Omental fat pad (tissue), 3 donors: ENCODE measurements at regions not wholly inside any gene's neighbourhood (a gene's known extent, or its start where the extent isn't known, plus 50 kb on each side); places are given as distances from the start of the nearest gene placed in this dataset.
A peak's percentile ranks its signal among the peaks of the same experiment; 100 is the strongest.

ENCODE experiments used
- ATAC-seq: fragments of 150-250 bp; one replicate; pipeline ENCODE4 v1.9.1; 2016; ENCODE audit warnings: mild to moderate bottlenecking, moderate library complexity; ENCODE audit not compliant: low FRiP score
- DNase-seq: peaks from one replicate; pipeline ENCODE4 v3.0.0-alpha.2; 2019; ENCODE audit warnings: low spot score
- CTCF ChIP-seq, 3 donors: fragments of 450-650 bp; IDR thresholded peaks; one replicate each; pipeline ENCODE4 v1.5.1; 2016 to 2017; ENCODE audit warnings: antibody characterized with exemption in 3 of 3, mild to moderate bottlenecking in 3 of 3, moderate library complexity in 2 of 3

- peak in 2 of 3 donors; percentile 50 to 82 for TF ChIP-seq CTCF (IDR thresholded peaks at IDR 0.05)
- DNase-seq (peak; percentile 80), ATAC-seq (peak; percentile 73)
Observed at GRCh38 chr9:113657765-113658544, 194.4 kb downstream of the RGS3 start.

DNA sequence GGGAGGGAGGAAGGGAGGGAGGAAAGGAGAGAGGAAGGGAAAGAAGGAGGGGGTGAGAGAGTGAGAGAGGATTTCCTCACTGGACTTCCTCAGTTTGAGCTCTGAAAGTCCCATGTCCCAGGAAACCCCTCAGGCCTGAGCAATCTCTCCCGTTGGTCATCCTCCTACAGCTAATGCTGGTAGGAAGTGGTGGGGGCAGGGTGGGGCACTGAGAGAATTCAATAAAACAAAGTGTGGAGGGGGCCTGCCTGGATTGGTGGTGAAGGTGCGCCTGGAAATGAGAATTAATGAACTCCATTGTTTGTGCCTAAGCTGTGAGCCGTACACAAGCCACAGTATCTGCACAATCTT, 195.0 kb downstream of the RGS3 start:
- no peak for DNase-seq
- ATAC-seq: no peak

DNA sequence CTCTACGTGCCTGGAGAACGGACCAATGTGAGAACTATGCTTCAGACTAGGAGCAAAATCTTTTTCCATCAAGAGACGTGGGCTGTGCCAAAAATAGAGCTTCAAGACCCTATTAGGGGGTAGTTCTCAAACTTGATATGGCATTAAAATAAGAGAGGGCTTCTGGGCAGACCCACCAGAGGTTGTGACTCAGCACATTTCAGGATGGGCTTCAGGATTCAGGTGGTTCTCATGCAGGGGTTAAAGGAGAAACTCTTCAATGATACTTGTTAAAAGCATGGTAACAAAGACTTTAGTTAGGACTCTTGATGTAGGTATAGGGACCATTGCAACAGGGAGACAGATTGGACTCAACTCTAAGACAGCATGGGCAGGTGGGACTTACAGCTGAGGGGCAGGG, 195.5 kb downstream of the RGS3 start:
- no peak for TF ChIP-seq CTCF (IDR thresholded peaks at IDR 0.05)
- DNase-seq: no peak

More for the DNA sequence above, 195.0 kb downstream of the RGS3 start:
- TF ChIP-seq CTCF (IDR thresholded peaks at IDR 0.05): no peak

GRCh38 chr9:113659740-113660139, 196.2 kb downstream of the RGS3 start:
- ATAC-seq (no peak), DNase-seq (no peak)
- no peak for TF ChIP-seq CTCF (IDR thresholded peaks at IDR 0.05)

More for the DNA sequence above, 195.5 kb downstream of the RGS3 start:
- no peak for ATAC-seq

DNA sequence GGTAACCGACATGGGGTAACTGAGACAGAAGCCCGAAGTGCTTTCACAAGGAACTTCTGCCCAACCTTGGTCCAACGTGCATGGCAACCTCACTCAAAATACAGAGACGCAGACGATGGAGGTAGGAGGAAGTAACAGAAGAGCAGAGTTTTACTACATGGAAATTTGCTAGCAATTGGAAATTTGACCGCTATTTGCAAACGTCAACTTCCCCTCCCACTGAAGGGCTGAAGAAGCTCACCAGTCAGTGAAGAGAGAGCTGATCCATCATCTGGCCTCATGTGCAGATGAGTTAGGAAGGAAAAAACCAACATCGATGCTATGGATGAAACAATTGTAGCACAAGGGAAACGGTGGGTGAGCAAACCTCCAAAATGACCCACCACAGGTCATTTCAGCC, 196.7 kb downstream of the RGS3 start:
- ATAC-seq: no peak
- no peak for TF ChIP-seq CTCF (IDR thresholded peaks at IDR 0.05)
- no peak for DNase-seq

DNA sequence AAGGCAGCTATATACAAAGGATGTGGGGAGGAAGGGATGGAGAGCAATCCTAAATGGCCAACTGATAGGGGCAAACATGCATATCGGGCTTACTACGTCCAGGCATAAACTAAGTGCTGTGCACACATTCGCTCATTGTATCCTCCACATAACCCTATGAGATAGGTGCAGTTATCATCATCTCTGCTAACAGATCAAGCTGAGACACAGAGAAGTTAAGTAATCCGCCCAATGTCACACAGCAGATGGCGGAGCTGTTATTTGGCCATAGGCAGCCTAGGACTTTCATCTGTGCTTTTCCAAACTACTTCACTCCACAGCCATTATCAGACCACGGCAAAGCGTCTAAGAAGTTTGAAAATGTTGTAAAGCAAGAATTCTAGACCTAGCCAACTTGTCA, 197.5 kb downstream of the RGS3 start:
- no peak for DNase-seq
- no peak for TF ChIP-seq CTCF (IDR thresholded peaks at IDR 0.05)
- no peak for ATAC-seq

GRCh38 chr9:113664181-113664875, 200.8 kb downstream of the RGS3 start:
- DNase-seq: no peak
- no peak for ATAC-seq
- TF ChIP-seq CTCF (IDR thresholded peaks at IDR 0.05): no peak
